ENCODE measurements at regions not wholly inside any gene's neighbourhood (a gene's known extent, or its start where the extent isn't known, plus 50 kb on each side); places are given as distances from the start of the nearest gene placed in this dataset.

GRCh38 chr11:11020747-11021149 is 162.9 kb upstream of the ZBED5 start:
- TF ChIP-seq CTCF (IDR thresholded peaks at IDR 0.05) (no peak), POLR2A (IDR thresholded peaks at IDR 0.05) (no peak)
- Histone ChIP-seq H3K27me3 (no peaks in the 10 kb centered on the region), H3K4me3 (no peak overlapping the region), H3K4me1 (no peaks in the 10 kb centered on the region), H3K27ac (no peak overlapping the region), H3K9me3 (no peaks in the 10 kb centered on the region), H3K36me3 (no peaks in the 10 kb centered on the region)
- DNase-seq = no peak

- no peak overlapping the region for H3K27ac ChIP-seq
- no peak for DNase-seq
- H3K4me1 ChIP-seq = no peaks in the 10 kb centered on the region
- no peaks in the 10 kb centered on the region for H3K9me3 ChIP-seq
- no peak for TF ChIP-seq POLR2A (IDR thresholded peaks at IDR 0.05)
- no peak overlapping the region for H3K4me3 ChIP-seq
- H3K36me3 ChIP-seq = no peaks in the 10 kb centered on the region
- H3K27me3 ChIP-seq = no peaks in the 10 kb centered on the region
Measured at GRCh38 chr11:11020219-11020726, 162.4 kb upstream of the ZBED5 start.

- TF ChIP-seq POLR2A (IDR thresholded peaks at IDR 0.05) = no peak
- TF ChIP-seq CTCF (IDR thresholded peaks at IDR 0.05) = no peak
- no peaks in the 10 kb centered on the region for H3K4me1 ChIP-seq
- no peak for DNase-seq
Measured at GRCh38 chr11:11016943-11017342, 159.1 kb upstream of the ZBED5 start.

GRCh38 chr11:11016068-11016467 is 158.2 kb upstream of the ZBED5 start:
- H3K4me1 ChIP-seq = no peaks in the 10 kb centered on the region
- H3K27me3 ChIP-seq = no peaks in the 10 kb centered on the region
- DNase-seq = no peak
- TF ChIP-seq CTCF (IDR thresholded peaks at IDR 0.05) = no peak
- no peak for TF ChIP-seq POLR2A (IDR thresholded peaks at IDR 0.05)
- no peak overlapping the region for H3K4me3 ChIP-seq
- H3K27ac ChIP-seq = no peak overlapping the region
- no peaks in the 10 kb centered on the region for H3K9me3 ChIP-seq
- H3K36me3 ChIP-seq = no peaks in the 10 kb centered on the region

More at GRCh38 chr11:11016943-11017342, 159.1 kb upstream of the ZBED5 start:
- no peaks in the 10 kb centered on the region for H3K9me3 ChIP-seq
- H3K27ac ChIP-seq = no peak overlapping the region
- H3K4me3 ChIP-seq = no peak overlapping the region
- H3K36me3 ChIP-seq = no peaks in the 10 kb centered on the region
- H3K27me3 ChIP-seq = no peaks in the 10 kb centered on the region

- TF ChIP-seq POLR2A (IDR thresholded peaks at IDR 0.05) (no peak), CTCF (IDR thresholded peaks at IDR 0.05) (no peak)
- H3K4me1 ChIP-seq = no peaks in the 10 kb centered on the region
- H3K27me3 ChIP-seq = no peaks in the 10 kb centered on the region
- H3K9me3 ChIP-seq = no peaks in the 10 kb centered on the region
- no peak overlapping the region for H3K4me3 ChIP-seq
- no peak for DNase-seq
- H3K27ac ChIP-seq = no peak overlapping the region
- no peaks in the 10 kb centered on the region for H3K36me3 ChIP-seq
Measured at GRCh38 chr11:11011617-11012016, 153.8 kb upstream of the ZBED5 start.

- Histone ChIP-seq H3K36me3 (no peaks in the 10 kb centered on the region), H3K9me3 (no peaks in the 10 kb centered on the region), H3K27ac (no peak overlapping the region), H3K4me1 (no peaks in the 10 kb centered on the region), H3K27me3 (no peaks in the 10 kb centered on the region), H3K4me3 (no peak overlapping the region)
- peak in 2 of 3 donors; percentile 56 to 57 for DNase-seq
- TF ChIP-seq POLR2A (IDR thresholded peaks at IDR 0.05) (no peak), CTCF (IDR thresholded peaks at IDR 0.05) (peak in 3 of 6 experiments; percentile 41 to 51 (median 43))
Measured at GRCh38 chr11:11010624-11011127, 152.8 kb upstream of the ZBED5 start.

Measured in Peyer's patch (tissue), 4 donors.